ENCODE measurements at regions not wholly inside any gene's neighbourhood (a gene's known extent, or its start where the extent isn't known, plus 50 kb on each side); places are given as distances from the start of the nearest gene placed in this dataset.

GRCh38 chr10:33781606-33782395 lies 447.3 kb upstream of the NRP1 start:
- H3K9me3 ChIP-seq (ENCODE audit: severe bottlenecking), result no peaks in the 10 kb centered on the region

GRCh38 chr10:33780961-33781360 lies 446.5 kb upstream of the NRP1 start:
- H3K27me3 ChIP-seq (ENCODE audit: insufficient read depth, poor library complexity, severe bottlenecking), result no peaks in the 10 kb centered on the region
- TF ChIP-seq CTCF (IDR thresholded peaks at IDR 0.05; ENCODE audit: poor library complexity, severe bottlenecking), result no peak
- no peaks in the 10 kb centered on the region for H3K36me3 ChIP-seq (ENCODE audit: low read depth)
- ATAC-seq (ENCODE audit: low read depth) (no peak), DNase-seq (ENCODE audit: low spot score) (no peak)
- no peak overlapping the region for H3K27ac ChIP-seq (ENCODE audit: poor library complexity, severe bottlenecking)
- H3K4me1 ChIP-seq (ENCODE audit: insufficient read depth, poor library complexity, severe bottlenecking), result no peaks in the 10 kb centered on the region
- H3K9me3 ChIP-seq (ENCODE audit: severe bottlenecking), result no peaks in the 10 kb centered on the region
- no peak overlapping the region for H3K4me3 ChIP-seq (ENCODE audit: severe bottlenecking)

More at GRCh38 chr10:33781606-33782395, 447.3 kb upstream of the NRP1 start:
- H3K27ac ChIP-seq (ENCODE audit: poor library complexity, severe bottlenecking), result no peak overlapping the region
- DNase-seq (ENCODE audit: low spot score) (no peak), ATAC-seq (ENCODE audit: low read depth) (no peak)
- no peaks in the 10 kb centered on the region for H3K36me3 ChIP-seq (ENCODE audit: low read depth)
- TF ChIP-seq CTCF (IDR thresholded peaks at IDR 0.05; ENCODE audit: poor library complexity, severe bottlenecking), result no peak
- H3K27me3 ChIP-seq (ENCODE audit: insufficient read depth, poor library complexity, severe bottlenecking), result no peaks in the 10 kb centered on the region
- no peak overlapping the region for H3K4me3 ChIP-seq (ENCODE audit: severe bottlenecking)
- H3K4me1 ChIP-seq (ENCODE audit: insufficient read depth, poor library complexity, severe bottlenecking), result no peaks in the 10 kb centered on the region

GRCh38 chr10:33777223-33777622 lies 442.8 kb upstream of the NRP1 start:
- Histone ChIP-seq H3K4me1 (ENCODE audit: insufficient read depth, poor library complexity, severe bottlenecking) (no peaks in the 10 kb centered on the region), H3K27me3 (ENCODE audit: insufficient read depth, poor library complexity, severe bottlenecking) (no peaks in the 10 kb centered on the region), H3K36me3 (ENCODE audit: low read depth) (no peaks in the 10 kb centered on the region), H3K9me3 (ENCODE audit: severe bottlenecking) (no peaks in the 10 kb centered on the region), H3K27ac (ENCODE audit: poor library complexity, severe bottlenecking) (no peak overlapping the region), H3K4me3 (ENCODE audit: severe bottlenecking) (no peak overlapping the region)
- DNase-seq (ENCODE audit: low spot score), result no peak
- no peak for ATAC-seq (ENCODE audit: low read depth)
- no peak for TF ChIP-seq CTCF (IDR thresholded peaks at IDR 0.05; ENCODE audit: poor library complexity, severe bottlenecking)

GRCh38 chr10:33776419-33777070 lies 442.1 kb upstream of the NRP1 start:
- no peaks in the 10 kb centered on the region for H3K36me3 ChIP-seq (ENCODE audit: low read depth)
- H3K27me3 ChIP-seq (ENCODE audit: insufficient read depth, poor library complexity, severe bottlenecking), result no peaks in the 10 kb centered on the region
- H3K9me3 ChIP-seq (ENCODE audit: severe bottlenecking), result no peaks in the 10 kb centered on the region
- DNase-seq (ENCODE audit: low spot score), result no peak
- ATAC-seq (ENCODE audit: low read depth), result no peak
- TF ChIP-seq CTCF (IDR thresholded peaks at IDR 0.05; ENCODE audit: poor library complexity, severe bottlenecking), result no peak
- no peak overlapping the region for H3K27ac ChIP-seq (ENCODE audit: poor library complexity, severe bottlenecking)
- H3K4me1 ChIP-seq (ENCODE audit: insufficient read depth, poor library complexity, severe bottlenecking), result no peaks in the 10 kb centered on the region
- no peak overlapping the region for H3K4me3 ChIP-seq (ENCODE audit: severe bottlenecking)

GRCh38 chr10:33774857-33775256 lies 440.4 kb upstream of the NRP1 start:
- Histone ChIP-seq H3K36me3 (ENCODE audit: low read depth) (no peaks in the 10 kb centered on the region), H3K27ac (ENCODE audit: poor library complexity, severe bottlenecking) (no peak overlapping the region), H3K9me3 (ENCODE audit: severe bottlenecking) (no peaks in the 10 kb centered on the region), H3K27me3 (ENCODE audit: insufficient read depth, poor library complexity, severe bottlenecking) (no peaks in the 10 kb centered on the region), H3K4me3 (ENCODE audit: severe bottlenecking) (no peak overlapping the region), H3K4me1 (ENCODE audit: insufficient read depth, poor library complexity, severe bottlenecking) (no peaks in the 10 kb centered on the region)
- ATAC-seq (ENCODE audit: low read depth) (no peak), DNase-seq (ENCODE audit: low spot score) (no peak)
- TF ChIP-seq CTCF (IDR thresholded peaks at IDR 0.05; ENCODE audit: poor library complexity, severe bottlenecking), result no peak
